GM12874 (cell line): ENCODE measurements at regions not wholly inside any gene's neighbourhood (a gene's known extent, or its start where the extent isn't known, plus 50 kb on each side); places are given as distances from the start of the nearest gene placed in this dataset.

Experiments used
- CTCF ChIP-seq: IDR thresholded peaks from 2 replicates; pipeline ENCODE4 v1.5.1; 2011; ENCODE audit warnings: low read depth, mild to moderate bottlenecking, control low read depth, low read length, moderate library complexity; ENCODE audit not compliant: insufficient read depth

- no peak for TF ChIP-seq CTCF
Measured at GRCh38 chr1:112040891-112041740, 51.6 kb upstream of the KCND3 start.

GRCh38 chr1:112043901-112044300 lies 54.4 kb upstream of the KCND3 start:
- TF ChIP-seq CTCF, result no peak

- TF ChIP-seq CTCF, result no peak
Measured at GRCh38 chr1:112044745-112045144, 55.3 kb upstream of the KCND3 start.

GRCh38 chr1:112046630-112047029 lies 57.2 kb upstream of the KCND3 start:
- no peak for TF ChIP-seq CTCF

GRCh38 chr1:112048421-112048820 lies 59.0 kb upstream of the KCND3 start:
- no peak for TF ChIP-seq CTCF

- TF ChIP-seq CTCF, result no peak
Measured at GRCh38 chr1:112054510-112054909, 65.0 kb upstream of the KCND3 start.

- TF ChIP-seq CTCF, result no peak
Measured at GRCh38 chr1:112056354-112056753, 66.9 kb upstream of the KCND3 start.
